HG03280 (cell line): ENCODE measurements at regions not wholly inside any gene's neighbourhood (a gene's known extent, or its start where the extent isn't known, plus 50 kb on each side); places are given as distances from the start of the nearest gene placed in this dataset.
"Not testable (repeated sequence)": the region's sequence is repeated elsewhere in the genome, so short reads cannot be mapped to it uniquely, and the experiment has no call there.

Experiments used
- ATAC-seq: cut with Tn5 transposase; IDR thresholded peaks from one replicate; pipeline ENCODE4 v1.9.1; 2021; ENCODE audit warnings: mild to moderate bottlenecking, moderate library complexity; ENCODE audit not compliant: unreplicated experiment

DNA sequence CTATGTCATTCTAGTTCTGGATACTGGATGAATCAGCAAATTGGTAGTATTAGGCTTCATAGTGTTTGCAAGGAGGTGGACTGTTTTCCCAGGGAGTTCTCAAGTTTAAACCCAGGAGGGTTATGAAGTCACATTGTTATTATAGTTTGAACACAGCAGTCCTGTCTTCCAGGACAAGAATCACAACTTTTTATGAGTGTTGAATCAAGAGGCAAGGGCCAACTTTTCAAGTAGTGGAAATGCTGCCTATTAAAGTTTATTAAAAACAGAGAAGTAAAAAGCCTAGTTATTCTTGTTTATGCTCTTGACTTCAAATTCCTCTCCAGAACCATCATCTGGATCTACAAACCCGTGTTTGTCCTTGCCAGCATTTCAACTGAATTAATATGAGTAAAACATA lies 86.3 kb upstream of the GOT2 start:
- ATAC-seq = no peak

DNA sequence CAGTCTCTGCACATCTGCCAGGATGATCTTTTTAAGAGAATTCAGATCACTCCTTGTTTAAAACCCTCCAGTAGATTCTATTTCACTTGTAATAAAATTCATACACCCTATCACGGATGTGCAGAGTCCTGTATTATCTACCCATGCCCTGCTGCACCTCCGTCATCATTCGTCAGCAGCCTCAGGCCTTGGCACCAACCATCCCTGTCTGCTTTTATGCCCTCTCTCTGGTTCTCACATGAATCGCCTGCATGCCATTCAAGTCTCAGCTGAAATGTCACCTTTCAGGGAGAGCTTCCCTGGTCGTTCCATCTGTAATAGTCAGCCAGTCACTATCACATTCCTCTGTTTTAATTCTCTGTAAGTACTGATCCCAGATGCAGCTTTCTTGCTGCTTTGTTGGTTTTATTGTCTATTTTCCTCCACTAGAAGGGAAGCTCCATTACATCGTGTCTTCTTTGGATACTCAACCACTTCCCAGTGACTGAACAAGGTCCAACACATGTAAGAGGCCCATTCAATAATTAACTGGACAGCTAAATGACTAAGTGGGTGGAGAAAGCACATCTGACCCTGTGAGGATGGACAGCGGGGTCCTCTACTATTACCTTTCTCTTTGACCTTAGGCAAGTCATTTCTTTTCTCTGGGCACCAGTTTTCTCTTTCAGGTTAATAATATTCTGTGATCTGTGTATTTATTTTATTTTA lies 81.2 kb upstream of the GOT2 start:
- ATAC-seq = no peak

DNA sequence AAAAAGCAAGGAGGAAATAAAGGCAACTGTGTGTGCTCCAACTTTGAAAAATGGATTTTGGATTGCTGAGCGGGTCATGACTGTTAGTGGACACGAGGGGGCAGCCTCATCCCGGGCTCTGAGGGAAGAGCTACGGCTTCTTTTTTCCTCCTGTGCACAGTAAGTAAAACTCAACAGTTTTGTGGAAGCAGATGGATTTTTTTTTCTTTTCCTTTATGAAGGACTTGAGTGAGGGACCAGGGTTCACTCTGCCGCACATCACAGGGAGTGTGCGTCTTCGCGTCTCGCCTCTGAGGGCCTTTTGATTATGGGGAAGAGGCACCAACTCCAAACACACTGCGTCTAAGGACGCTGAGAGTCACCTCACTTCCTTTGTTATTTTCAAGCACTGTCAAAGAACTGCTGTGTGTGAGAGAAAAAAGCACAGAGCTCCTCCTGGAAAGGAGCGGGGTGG lies 80.3 kb upstream of the GOT2 start:
- no peak for ATAC-seq

DNA sequence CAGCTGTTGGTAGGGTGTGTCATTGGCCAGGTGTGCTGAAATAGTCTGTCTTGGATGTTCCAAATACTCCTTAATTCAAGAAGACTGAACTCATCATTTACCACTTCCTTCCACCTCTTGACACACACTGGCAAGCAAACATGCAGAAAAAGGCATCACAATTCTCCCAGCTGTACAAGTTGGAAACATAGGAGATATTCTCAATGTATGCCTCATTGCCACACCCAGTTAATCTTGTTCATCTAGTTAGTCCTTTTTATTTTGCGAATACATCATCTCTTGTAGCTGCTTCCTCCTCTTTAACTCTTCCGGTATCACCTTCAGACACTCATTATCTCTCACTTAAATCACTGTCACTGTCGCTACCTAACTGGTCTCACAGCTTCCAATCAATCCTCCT lies 75.1 kb upstream of the GOT2 start:
- ATAC-seq = no peak

DNA sequence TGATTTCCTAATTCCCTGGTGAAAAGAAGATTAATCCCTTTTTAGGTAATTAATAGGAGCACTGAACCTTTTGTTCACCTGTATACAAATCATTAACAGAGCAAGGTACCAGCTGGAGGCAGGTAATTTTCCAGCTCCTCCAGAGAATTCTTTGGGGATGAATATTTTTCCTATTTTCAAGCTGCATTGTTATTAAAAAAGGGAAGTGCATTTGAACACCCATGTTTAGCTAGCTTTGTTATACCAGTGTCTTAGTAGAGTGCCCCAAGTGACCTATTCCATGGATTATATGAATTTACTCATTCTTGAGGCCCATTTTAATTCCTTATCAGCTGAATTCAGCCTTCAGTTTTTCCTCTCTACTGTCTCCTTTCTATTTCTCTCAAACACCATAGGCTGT lies 73.2 kb upstream of the GOT2 start:
- ATAC-seq = no peak

DNA sequence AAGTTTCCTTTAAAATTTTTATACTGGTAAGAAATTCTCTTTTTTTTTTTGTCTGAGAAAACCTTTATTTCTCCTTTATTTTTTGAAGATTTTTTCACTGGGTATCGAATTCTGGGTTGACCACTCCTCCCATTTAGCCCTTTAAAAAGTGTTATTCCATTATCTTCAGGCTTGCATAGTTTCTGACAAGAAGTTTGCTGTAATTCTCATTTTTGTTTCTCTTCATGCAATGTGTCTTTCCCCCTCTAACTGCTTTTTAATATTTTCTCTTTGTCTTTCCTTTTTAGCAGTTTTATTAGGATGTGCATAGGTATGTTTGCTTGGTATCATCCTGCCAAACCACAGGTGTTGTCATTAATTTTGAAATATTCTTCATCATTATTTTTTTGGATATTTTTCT lies 67.7 kb upstream of the GOT2 start:
- no peak for ATAC-seq

DNA sequence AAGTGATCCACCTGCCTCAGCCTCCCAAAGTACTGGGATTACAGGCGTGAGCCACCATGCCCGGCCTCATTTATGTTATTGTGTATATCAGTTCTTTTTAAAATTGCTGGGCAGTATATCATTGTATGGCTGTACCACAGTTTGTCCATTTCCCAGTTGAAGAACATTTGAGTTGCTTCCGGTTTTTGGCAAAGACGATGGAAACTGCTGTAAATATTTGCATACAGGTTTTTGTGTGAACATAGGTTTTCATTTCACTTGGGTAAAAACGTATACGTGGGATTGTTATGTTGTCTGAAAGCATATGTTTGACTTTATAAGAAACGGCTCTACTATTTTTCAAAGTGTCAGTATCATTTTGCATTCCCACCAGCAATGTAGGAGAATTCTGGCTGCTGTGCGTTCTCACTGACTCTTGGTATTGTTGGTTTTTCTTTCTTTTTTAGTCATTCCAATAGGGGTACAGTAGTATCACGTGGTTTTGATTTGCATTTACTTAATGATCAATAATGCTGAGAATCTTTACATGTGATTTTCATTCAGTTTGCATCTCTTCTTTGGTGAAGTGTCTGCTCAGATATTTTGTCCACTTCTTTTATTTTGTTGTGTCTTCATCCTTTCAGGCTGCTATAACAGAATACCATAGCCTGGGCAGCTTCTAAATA lies 63.2 kb upstream of the GOT2 start:
- ATAC-seq = no peak

DNA sequence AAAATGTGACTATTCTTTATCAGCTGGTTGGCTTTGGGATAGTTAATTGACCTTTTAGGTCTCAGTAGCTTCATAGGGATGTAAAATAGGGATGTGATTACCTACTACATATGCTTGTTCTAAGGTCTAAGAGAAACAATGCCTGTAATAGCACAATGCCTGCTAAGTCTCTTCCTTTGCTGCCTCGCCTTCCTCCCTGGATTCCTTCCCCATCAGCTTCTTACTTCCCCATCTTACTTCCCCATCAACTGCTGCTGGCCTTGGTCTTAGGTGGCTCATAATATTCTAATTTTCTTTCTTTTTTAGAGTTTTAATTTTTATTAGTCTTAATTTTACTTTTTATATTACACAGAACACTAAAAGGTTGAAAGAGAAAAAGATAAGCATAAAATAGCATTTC lies 59.2 kb upstream of the GOT2 start:
- ATAC-seq = no peak

DNA sequence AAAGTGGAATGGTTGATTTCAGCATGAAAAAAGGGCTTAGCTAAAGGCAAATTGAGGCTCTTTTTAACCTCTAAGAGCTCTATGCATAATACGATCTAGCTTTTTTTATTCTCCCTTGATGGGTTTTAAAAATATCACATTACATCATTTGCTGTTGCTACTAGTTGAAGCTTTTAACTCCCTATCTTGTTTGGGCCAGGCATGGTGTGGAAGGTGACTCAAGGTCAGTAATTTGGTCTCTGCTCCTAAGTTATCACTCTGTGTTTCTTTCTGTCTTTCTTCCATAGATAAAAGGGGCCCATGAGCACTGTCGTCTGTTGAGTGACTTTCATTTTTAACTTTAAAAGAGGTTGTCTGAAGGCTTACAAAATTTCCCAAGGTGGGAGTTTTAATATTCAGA lies 58.1 kb upstream of the GOT2 start:
- no peak for ATAC-seq

DNA sequence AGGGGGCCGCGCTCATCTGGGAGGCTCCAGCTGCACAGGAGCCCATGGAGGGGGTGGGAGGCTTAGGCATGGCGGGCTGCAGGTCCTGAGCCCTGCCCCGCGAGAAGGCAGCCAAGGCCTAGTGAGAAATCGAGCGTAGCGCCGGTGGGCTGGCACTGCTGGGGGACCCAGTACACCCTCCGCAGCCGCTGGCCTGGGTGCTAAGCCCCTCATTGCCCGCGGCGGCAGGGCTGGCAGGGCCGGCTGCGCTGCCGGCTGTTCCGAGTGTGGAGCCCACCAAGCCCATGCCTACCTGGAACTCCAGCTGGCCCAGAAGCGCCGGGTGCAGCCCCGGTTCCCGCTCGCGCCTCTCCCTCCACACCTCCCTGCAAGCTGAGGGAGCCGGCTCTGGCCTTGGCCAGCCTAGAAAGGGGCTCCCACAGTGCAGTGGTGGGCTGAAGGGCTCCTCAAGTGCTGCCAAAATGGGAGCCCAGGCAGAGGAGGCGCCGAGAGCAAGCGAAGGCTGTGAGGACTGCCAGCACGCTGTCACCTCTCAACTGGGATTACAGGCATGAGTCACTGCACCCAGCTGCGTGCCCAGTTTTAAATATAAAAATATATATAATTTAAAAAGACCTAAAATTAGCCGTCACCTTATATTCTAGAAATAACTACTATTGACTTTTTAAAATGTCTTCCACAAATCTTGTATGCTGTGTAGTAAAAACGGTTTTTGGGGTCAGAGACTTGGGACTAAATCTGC lies 56.9 kb upstream of the GOT2 start:
- not testable (repeated sequence) for ATAC-seq

DNA sequence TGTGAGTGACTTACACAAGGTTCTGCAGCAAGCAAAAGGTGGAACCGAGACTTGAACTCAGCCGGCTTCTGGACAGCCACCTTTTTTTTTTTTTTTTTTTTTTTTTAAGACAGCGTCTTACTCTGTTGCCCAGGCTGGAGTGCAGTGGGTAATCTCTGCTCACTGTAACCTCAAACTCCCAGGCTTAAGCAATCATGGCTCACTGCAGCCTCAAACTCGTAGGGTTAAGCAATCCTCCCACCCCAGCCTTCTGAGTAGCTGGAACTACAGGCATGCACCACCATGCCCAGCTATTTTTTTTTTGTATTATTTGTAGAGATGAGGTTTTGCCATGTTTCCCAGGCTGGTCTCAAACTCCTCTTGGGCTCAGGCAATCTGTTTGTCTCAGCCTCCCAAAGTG lies 55.2 kb upstream of the GOT2 start:
- no peak for ATAC-seq
